IMR-90 (cell line): ENCODE measurements at regions not wholly inside any gene's neighbourhood (a gene's known extent, or its start where the extent isn't known, plus 50 kb on each side); places are given as distances from the start of the nearest gene placed in this dataset.

ENCODE experiments used
- CEBPB ChIP-seq: IDR thresholded peaks from 2 replicates; pipeline ENCODE4 v1.6.1; 2012; ENCODE audit warnings: low read depth, low read length, improper control_type of control experiment
- FOS ChIP-seq: fragments of 150-350 bp; IDR thresholded peaks from 2 replicates; pipeline ENCODE4 v1.6.1; 2016; ENCODE audit warnings: low read depth, low read length
- MAFK ChIP-seq: IDR thresholded peaks from 2 replicates; pipeline ENCODE4 v1.6.1; 2012; ENCODE audit warnings: low read depth, low read length, improper control_type of control experiment
- POLR2A ChIP-seq: IDR thresholded peaks from 2 replicates; pipeline ENCODE4 v1.6.1; 2012; ENCODE audit warnings: mild to moderate bottlenecking, low read depth, low read length
- RAD21 ChIP-seq: IDR thresholded peaks from 2 replicates; pipeline ENCODE4 v1.6.1; 2012; ENCODE audit warnings: low read length, improper control_type of control experiment
- RFX5 ChIP-seq: IDR thresholded peaks from 2 replicates; pipeline ENCODE4 v1.8.0; 2012; ENCODE audit warnings: low read depth, mild to moderate bottlenecking, low read length, moderate library complexity
- TF ChIP-seq, protein P1 (sequence below): conservative IDR thresholded peaks from 2 replicates; pipeline ENCODE4 v1.5.1; 2012; ENCODE audit warnings: mild to moderate bottlenecking, low read depth, low read length, improper control_type of control experiment

DNA sequence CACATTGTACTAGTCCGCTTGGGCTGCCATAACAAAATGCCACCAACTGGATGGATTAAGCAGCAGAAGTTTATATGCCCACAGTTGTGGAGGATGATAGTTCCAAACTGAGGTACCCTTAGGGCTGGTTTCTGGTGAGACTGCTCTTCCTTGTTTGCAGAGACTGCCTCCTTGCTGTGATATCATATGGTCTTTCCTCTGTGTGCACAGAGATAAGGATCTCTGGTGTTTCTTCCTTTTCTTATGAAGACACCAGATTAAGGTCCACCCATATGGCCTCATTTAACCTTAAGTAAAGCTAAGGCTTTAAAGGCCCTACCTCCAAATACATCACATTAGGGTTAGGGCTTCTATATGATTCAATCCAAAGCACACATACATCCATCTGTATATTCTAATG, 738.2 kb upstream of the GCFC2 start:
- TF ChIP-seq, protein P1, sequence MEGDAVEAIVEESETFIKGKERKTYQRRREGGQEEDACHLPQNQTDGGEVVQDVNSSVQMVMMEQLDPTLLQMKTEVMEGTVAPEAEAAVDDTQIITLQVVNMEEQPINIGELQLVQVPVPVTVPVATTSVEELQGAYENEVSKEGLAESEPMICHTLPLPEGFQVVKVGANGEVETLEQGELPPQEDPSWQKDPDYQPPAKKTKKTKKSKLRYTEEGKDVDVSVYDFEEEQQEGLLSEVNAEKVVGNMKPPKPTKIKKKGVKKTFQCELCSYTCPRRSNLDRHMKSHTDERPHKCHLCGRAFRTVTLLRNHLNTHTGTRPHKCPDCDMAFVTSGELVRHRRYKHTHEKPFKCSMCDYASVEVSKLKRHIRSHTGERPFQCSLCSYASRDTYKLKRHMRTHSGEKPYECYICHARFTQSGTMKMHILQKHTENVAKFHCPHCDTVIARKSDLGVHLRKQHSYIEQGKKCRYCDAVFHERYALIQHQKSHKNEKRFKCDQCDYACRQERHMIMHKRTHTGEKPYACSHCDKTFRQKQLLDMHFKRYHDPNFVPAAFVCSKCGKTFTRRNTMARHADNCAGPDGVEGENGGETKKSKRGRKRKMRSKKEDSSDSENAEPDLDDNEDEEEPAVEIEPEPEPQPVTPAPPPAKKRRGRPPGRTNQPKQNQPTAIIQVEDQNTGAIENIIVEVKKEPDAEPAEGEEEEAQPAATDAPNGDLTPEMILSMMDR, result no peak
- TF ChIP-seq POLR2A (no peak), CEBPB (no peak), RFX5 (no peak), RAD21 (no peak), MAFK (no peak), FOS (no peak)
